GM23338 (cell line): ENCODE measurements at regions not wholly inside any gene's neighbourhood (a gene's known extent, or its start where the extent isn't known, plus 50 kb on each side); places are given as distances from the start of the nearest gene placed in this dataset.

Source experiments
- ATAC-seq: fragments of 200-7000 bp; cut with Tn5 transposase; 3 replicates; pipeline ENCODE4 v1.9.1; 2020
- DNase-seq: peaks from one replicate; pipeline ENCODE4 v3.0.0-alpha.2; 2015; ENCODE audit warnings: low spot score
- H2AFZ ChIP-seq: fragments of 200-600 bp; sonication (generic); 2 replicates; pipeline ENCODE4 v1.8.0; 2016; ENCODE audit warnings: antibody characterized with exemption, mild to moderate bottlenecking, moderate library complexity
- H3F3A ChIP-seq: fragments of 200-600 bp; sonication (generic); replicated peaks from 2 replicates; pipeline ENCODE4 v1.8.0; 2017; ENCODE audit warnings: antibody characterized with exemption, mixed run types, low read depth
- H3K27ac ChIP-seq: fragments of 200-600 bp; sonication (generic); 2 replicates; pipeline ENCODE4 v1.6.1; 2016; ENCODE audit warnings: low read depth
- H3K27me3 ChIP-seq: fragments of 200-600 bp; sonication (generic); 2 replicates; pipeline ENCODE4 v1.8.0; 2016; ENCODE audit warnings: mild to moderate bottlenecking, mixed run types, moderate library complexity; ENCODE audit not compliant: insufficient read depth
- H3K36me3 ChIP-seq: fragments of 200-600 bp; sonication (generic); 2 replicates; pipeline ENCODE4 v1.8.0; 2016; ENCODE audit warnings: mild to moderate bottlenecking; ENCODE audit not compliant: insufficient read depth
- H3K4me1 ChIP-seq: fragments of 200-600 bp; sonication (generic); 2 replicates; pipeline ENCODE4 v1.8.0; 2016; ENCODE audit warnings: mild to moderate bottlenecking, moderate library complexity; ENCODE audit not compliant: insufficient read depth
- H3K4me2 ChIP-seq: fragments of 200-600 bp; sonication (generic); 2 replicates; pipeline ENCODE4 v1.7.1; 2017; ENCODE audit warnings: mixed run types
- H3K4me3 ChIP-seq: fragments of 200-600 bp; sonication (generic); 2 replicates; pipeline ENCODE4 v1.6.1; 2016; ENCODE audit warnings: mixed run types
- H3K79me2 ChIP-seq: fragments of 200-600 bp; sonication (generic); replicated peaks from 2 replicates; pipeline ENCODE4 v1.8.0; 2017; ENCODE audit warnings: mild to moderate bottlenecking; ENCODE audit not compliant: insufficient read depth
- H3K9me2 ChIP-seq: fragments of 200-600 bp; sonication (generic); 2 replicates; pipeline ENCODE4 v1.8.0; 2017; ENCODE audit not compliant: insufficient read depth
- H4K20me1 ChIP-seq: fragments of 200-600 bp; sonication (generic); replicated peaks from 2 replicates; pipeline ENCODE4 v1.8.0; 2017; ENCODE audit warnings: mild to moderate bottlenecking; ENCODE audit not compliant: insufficient read depth
- H3K27ac Mint-ChIP-seq: 2 replicates; pipeline ENCODE4 v1.8.0; 2020; ENCODE audit warnings: inconsistent platforms, mild to moderate bottlenecking, moderate library complexity, mixed read lengths
- H3K27me3 Mint-ChIP-seq: 3 replicates; pipeline ENCODE4 v1.8.0; 2022; ENCODE audit warnings: low read depth, mild to moderate bottlenecking, moderate library complexity, mixed read lengths, inconsistent platforms; ENCODE audit not compliant: insufficient read depth, poor library complexity
- H3K36me3 Mint-ChIP-seq: 3 replicates; pipeline ENCODE4 v1.8.0; 2021; ENCODE audit warnings: low read depth, mild to moderate bottlenecking, inconsistent platforms, moderate library complexity, mixed read lengths
- H3K4me1 Mint-ChIP-seq: 3 replicates; pipeline ENCODE4 v1.8.0; 2020; ENCODE audit warnings: mild to moderate bottlenecking, inconsistent platforms, mixed read lengths
- H3K4me3 Mint-ChIP-seq: 3 replicates; pipeline ENCODE4 v1.8.0; 2021; ENCODE audit warnings: moderate library complexity, mild to moderate bottlenecking, inconsistent platforms, mixed read lengths
- H3K9me3 Mint-ChIP-seq: 3 replicates; pipeline ENCODE4 v1.8.0; 2020; ENCODE audit warnings: moderate library complexity, mild to moderate bottlenecking, inconsistent platforms, mixed read lengths
- EZH2phosphoT487 ChIP-seq: fragments of 200-600 bp; sonication (generic); IDR thresholded peaks from one replicate; pipeline ENCODE4 v1.8.1; 2018; ENCODE audit warnings: antibody characterized with exemption; ENCODE audit not compliant: unreplicated experiment
- JUNB ChIP-seq: IDR thresholded peaks from one replicate; pipeline ENCODE4 v1.6.1; 2016; ENCODE audit warnings: antibody characterized with exemption; ENCODE audit not compliant: unreplicated experiment
- NANOG ChIP-seq: IDR thresholded peaks from 2 replicates; pipeline ENCODE4 v1.6.1; 2016; ENCODE audit warnings: antibody characterized with exemption, borderline replicate concordance
- STAT1 ChIP-seq: IDR thresholded peaks from one replicate; pipeline ENCODE4 v1.6.1; 2016; ENCODE audit warnings: antibody characterized with exemption; ENCODE audit not compliant: unreplicated experiment
- ZNF114 ChIP-seq: fragments of 250-450 bp; sonication (Bioruptor Pico); IDR thresholded peaks from 2 replicates; pipeline ENCODE4 v1.5.0; 2020; ENCODE audit warnings: mild to moderate bottlenecking, moderate library complexity
- ZNF331 ChIP-seq: fragments of 250-450 bp; sonication (Bioruptor Pico); IDR thresholded peaks from 2 replicates; pipeline ENCODE4 v1.5.0; 2020; ENCODE audit warnings: low read depth, mild to moderate bottlenecking, moderate library complexity
- TF ChIP-seq, protein P1 (sequence below): IDR thresholded peaks from one replicate; pipeline ENCODE4 v1.6.1; 2018; ENCODE audit warnings: antibody characterized with exemption; ENCODE audit not compliant: unreplicated experiment
- TF ChIP-seq, protein P2 (sequence below): fragments of 250-450 bp; sonication (Bioruptor Pico); IDR thresholded peaks from 2 replicates; pipeline ENCODE4 v1.5.0; 2020; ENCODE audit warnings: mild to moderate bottlenecking, moderate library complexity
- TF ChIP-seq, protein P3 (sequence below): IDR thresholded peaks from 2 replicates; pipeline ENCODE4 v1.6.1; 2016; ENCODE audit warnings: antibody characterized with exemption

DNA sequence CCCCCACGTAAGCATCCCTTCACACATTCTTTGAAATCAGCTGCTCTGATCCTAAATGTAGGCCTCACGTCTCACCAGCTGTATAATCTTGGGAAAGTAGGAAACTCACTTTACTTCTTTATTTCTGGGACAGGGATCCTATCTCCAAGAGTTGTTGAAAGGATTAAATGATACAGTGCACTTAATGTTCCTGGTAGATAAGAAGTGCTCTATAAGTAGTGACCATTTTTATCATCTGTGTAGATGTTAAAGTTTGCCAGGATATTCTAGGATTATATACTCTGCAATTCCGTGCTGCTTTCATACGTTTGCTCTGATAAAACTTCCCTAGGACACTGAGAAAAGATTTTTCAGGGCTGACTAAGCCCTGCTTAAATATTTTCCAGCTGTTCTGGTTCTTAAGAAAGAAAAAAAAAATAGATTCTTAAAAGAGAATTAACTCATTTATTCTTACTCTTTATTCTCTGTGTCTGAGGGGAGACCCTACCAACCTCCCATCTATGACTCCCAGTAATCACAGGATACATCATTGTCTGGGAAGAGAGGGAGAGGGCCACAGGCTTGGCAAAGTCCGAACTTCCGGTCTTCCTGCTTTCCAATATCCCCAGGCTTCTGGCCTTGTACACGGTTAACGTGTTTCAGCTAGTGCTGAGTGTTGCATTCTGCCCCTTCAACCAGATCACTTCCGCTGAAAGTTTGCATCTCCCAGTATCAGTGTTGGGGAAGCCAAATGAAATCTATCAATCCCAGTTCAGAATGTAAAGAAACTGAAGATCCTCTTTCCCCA is 269.2 kb downstream of the TRIML1 start:
- no peaks in the 10 kb centered on the region for H3K36me3 ChIP-seq
- no peaks in the 10 kb centered on the region for H3K79me2 ChIP-seq
- Mint-ChIP-seq H3K9me3 (peaks cover 2% of the 10 kb centered on the region; the same call in 2 of the 3 replicates), H3K27me3 (peaks cover 4% of the 10 kb centered on the region), H3K4me3 (no peak overlapping the region), H3K27ac (no peak overlapping the region), H3K4me1 (peaks cover 4% of the 10 kb centered on the region; the same call in 2 of the 3 replicates), H3K36me3 (peaks cover 17% of the 10 kb centered on the region)
- H3F3A ChIP-seq = no peaks in the 10 kb centered on the region
- no peak overlapping the region for H3K4me2 ChIP-seq
- no peak overlapping the region; the same call in 1 of the 2 replicates for H2AFZ ChIP-seq
- ATAC-seq (no peak), DNase-seq (no peak)
- H3K27me3 ChIP-seq = no peaks in the 10 kb centered on the region
- TF ChIP-seq NANOG (no peak), STAT1 (no peak), EZH2phosphoT487 (no peak), ZNF331 (CRISPR knock-in tag) (no peak), ZNF114 (CRISPR knock-in tag) (no peak), JUNB (no peak)
- TF ChIP-seq, protein P1, sequence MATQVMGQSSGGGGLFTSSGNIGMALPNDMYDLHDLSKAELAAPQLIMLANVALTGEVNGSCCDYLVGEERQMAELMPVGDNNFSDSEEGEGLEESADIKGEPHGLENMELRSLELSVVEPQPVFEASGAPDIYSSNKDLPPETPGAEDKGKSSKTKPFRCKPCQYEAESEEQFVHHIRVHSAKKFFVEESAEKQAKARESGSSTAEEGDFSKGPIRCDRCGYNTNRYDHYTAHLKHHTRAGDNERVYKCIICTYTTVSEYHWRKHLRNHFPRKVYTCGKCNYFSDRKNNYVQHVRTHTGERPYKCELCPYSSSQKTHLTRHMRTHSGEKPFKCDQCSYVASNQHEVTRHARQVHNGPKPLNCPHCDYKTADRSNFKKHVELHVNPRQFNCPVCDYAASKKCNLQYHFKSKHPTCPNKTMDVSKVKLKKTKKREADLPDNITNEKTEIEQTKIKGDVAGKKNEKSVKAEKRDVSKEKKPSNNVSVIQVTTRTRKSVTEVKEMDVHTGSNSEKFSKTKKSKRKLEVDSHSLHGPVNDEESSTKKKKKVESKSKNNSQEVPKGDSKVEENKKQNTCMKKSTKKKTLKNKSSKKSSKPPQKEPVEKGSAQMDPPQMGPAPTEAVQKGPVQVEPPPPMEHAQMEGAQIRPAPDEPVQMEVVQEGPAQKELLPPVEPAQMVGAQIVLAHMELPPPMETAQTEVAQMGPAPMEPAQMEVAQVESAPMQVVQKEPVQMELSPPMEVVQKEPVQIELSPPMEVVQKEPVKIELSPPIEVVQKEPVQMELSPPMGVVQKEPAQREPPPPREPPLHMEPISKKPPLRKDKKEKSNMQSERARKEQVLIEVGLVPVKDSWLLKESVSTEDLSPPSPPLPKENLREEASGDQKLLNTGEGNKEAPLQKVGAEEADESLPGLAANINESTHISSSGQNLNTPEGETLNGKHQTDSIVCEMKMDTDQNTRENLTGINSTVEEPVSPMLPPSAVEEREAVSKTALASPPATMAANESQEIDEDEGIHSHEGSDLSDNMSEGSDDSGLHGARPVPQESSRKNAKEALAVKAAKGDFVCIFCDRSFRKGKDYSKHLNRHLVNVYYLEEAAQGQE = no peak
- TF ChIP-seq, protein P2, sequence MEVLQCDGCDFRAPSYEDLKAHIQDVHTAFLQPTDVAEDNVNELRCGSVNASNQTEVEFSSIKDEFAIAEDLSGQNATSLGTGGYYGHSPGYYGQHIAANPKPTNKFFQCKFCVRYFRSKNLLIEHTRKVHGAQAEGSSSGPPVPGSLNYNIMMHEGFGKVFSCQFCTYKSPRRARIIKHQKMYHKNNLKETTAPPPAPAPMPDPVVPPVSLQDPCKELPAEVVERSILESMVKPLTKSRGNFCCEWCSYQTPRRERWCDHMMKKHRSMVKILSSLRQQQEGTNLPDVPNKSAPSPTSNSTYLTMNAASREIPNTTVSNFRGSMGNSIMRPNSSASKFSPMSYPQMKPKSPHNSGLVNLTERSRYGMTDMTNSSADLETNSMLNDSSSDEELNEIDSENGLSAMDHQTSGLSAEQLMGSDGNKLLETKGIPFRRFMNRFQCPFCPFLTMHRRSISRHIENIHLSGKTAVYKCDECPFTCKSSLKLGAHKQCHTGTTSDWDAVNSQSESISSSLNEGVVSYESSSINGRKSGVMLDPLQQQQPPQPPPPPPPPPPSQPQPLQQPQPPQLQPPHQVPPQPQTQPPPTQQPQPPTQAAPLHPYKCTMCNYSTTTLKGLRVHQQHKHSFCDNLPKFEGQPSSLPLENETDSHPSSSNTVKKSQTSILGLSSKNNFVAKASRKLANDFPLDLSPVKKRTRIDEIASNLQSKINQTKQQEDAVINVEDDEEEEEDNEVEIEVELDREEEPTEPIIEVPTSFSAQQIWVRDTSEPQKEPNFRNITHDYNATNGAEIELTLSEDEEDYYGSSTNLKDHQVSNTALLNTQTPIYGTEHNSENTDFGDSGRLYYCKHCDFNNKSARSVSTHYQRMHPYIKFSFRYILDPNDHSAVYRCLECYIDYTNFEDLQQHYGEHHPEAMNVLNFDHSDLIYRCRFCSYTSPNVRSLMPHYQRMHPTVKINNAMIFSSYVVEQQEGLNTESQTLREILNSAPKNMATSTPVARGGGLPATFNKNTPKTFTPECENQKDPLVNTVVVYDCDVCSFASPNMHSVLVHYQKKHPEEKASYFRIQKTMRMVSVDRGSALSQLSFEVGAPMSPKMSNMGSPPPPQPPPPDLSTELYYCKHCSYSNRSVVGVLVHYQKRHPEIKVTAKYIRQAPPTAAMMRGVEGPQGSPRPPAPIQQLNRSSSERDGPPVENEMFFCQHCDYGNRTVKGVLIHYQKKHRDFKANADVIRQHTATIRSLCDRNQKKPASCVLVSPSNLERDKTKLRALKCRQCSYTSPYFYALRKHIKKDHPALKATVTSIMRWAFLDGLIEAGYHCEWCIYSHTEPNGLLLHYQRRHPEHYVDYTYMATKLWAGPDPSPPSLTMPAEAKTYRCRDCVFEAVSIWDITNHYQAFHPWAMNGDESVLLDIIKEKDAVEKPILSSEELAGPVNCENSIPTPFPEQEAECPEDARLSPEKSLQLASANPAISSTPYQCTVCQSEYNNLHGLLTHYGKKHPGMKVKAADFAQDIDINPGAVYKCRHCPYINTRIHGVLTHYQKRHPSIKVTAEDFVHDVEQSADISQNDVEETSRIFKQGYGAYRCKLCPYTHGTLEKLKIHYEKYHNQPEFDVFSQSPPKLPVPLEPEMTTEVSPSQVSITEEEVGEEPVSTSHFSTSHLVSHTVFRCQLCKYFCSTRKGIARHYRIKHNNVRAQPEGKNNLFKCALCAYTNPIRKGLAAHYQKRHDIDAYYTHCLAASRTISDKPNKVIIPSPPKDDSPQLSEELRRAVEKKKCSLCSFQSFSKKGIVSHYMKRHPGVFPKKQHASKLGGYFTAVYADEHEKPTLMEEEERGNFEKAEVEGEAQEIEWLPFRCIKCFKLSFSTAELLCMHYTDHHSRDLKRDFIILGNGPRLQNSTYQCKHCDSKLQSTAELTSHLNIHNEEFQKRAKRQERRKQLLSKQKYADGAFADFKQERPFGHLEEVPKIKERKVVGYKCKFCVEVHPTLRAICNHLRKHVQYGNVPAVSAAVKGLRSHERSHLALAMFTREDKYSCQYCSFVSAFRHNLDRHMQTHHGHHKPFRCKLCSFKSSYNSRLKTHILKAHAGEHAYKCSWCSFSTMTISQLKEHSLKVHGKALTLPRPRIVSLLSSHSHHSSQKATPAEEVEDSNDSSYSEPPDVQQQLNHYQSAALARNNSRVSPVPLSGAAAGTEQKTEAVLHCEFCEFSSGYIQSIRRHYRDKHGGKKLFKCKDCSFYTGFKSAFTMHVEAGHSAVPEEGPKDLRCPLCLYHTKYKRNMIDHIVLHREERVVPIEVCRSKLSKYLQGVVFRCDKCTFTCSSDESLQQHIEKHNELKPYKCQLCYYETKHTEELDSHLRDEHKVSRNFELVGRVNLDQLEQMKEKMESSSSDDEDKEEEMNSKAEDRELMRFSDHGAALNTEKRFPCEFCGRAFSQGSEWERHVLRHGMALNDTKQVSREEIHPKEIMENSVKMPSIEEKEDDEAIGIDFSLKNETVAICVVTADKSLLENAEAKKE = no peak
- TF ChIP-seq, protein P3, sequence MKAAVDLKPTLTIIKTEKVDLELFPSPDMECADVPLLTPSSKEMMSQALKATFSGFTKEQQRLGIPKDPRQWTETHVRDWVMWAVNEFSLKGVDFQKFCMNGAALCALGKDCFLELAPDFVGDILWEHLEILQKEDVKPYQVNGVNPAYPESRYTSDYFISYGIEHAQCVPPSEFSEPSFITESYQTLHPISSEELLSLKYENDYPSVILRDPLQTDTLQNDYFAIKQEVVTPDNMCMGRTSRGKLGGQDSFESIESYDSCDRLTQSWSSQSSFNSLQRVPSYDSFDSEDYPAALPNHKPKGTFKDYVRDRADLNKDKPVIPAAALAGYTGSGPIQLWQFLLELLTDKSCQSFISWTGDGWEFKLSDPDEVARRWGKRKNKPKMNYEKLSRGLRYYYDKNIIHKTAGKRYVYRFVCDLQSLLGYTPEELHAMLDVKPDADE = no peak
- H4K20me1 ChIP-seq = no peaks in the 10 kb centered on the region
- H3K4me1 ChIP-seq = peaks cover 5% of the 10 kb centered on the region; the same call in 1 of the 2 replicates
- H3K4me3 ChIP-seq = no peak overlapping the region
- H3K9me2 ChIP-seq = no peaks in the 10 kb centered on the region
- H3K27ac ChIP-seq = no peak overlapping the region
